ENCODE measurements at regions not wholly inside any gene's neighbourhood (a gene's known extent, or its start where the extent isn't known, plus 50 kb on each side); places are given as distances from the start of the nearest gene placed in this dataset.
"Not testable (repeated sequence)": the region's sequence is repeated elsewhere in the genome, so short reads cannot be mapped to it uniquely, and the experiment has no call there.

GRCh38 chr4:123603165-123603564 is 206.6 kb downstream of the SPRY1 start:
- DNase-seq = no peak

- DNase-seq = not testable (repeated sequence)
Measured at GRCh38 chr4:123605797-123606196, 209.2 kb downstream of the SPRY1 start.

GRCh38 chr4:123606336-123606735 is 209.7 kb downstream of the SPRY1 start:
- DNase-seq = no peak

GRCh38 chr4:123606946-123607542 is 210.4 kb downstream of the SPRY1 start:
- peak; percentile 1 to 8 for DNase-seq

- DNase-seq = no peak
Measured at GRCh38 chr4:123609829-123610228, 213.2 kb downstream of the SPRY1 start.

GRCh38 chr4:123613586-123614344 is 217.2 kb downstream of the SPRY1 start:
- no peak for DNase-seq

GRCh38 chr4:123615901-123616300 is 219.3 kb downstream of the SPRY1 start:
- no peak for DNase-seq

- peak; percentile 75 to 82 for DNase-seq
Measured at GRCh38 chr4:123616951-123617461, 220.4 kb downstream of the SPRY1 start.

- DNase-seq = no peak
Measured at GRCh38 chr4:123617791-123618190, 221.2 kb downstream of the SPRY1 start.

GRCh38 chr4:123618606-123619005 is 222.0 kb downstream of the SPRY1 start:
- no peak for DNase-seq

- no peak for DNase-seq
Measured at GRCh38 chr4:123619326-123619725, 222.7 kb downstream of the SPRY1 start.

- DNase-seq = no peak
Measured at GRCh38 chr4:123619895-123620294, 223.3 kb downstream of the SPRY1 start.

- no peak for DNase-seq
Measured at GRCh38 chr4:123621072-123621705, 224.6 kb downstream of the SPRY1 start.

- no peak for DNase-seq
Measured at GRCh38 chr4:123622572-123622971, 226.0 kb downstream of the SPRY1 start.

GRCh38 chr4:123623611-123624010 is 227.0 kb downstream of the SPRY1 start:
- no peak for DNase-seq

GRCh38 chr4:123624959-123625358 is 228.4 kb downstream of the SPRY1 start:
- peak in 1 of 2 donors; percentile 7 for DNase-seq

GRCh38 chr4:123628288-123628687 is 231.7 kb downstream of the SPRY1 start:
- DNase-seq = no peak

- DNase-seq = no peak
Measured at GRCh38 chr4:123631786-123632692, 235.4 kb downstream of the SPRY1 start.

- DNase-seq = no peak
Measured at GRCh38 chr4:123632693-123633030, 236.1 kb downstream of the SPRY1 start.

- no peak for DNase-seq
Measured at GRCh38 chr4:123638834-123639233, 242.2 kb downstream of the SPRY1 start.

- DNase-seq = no peak
Measured at GRCh38 chr4:123640271-123640670, 243.7 kb downstream of the SPRY1 start.

- DNase-seq = no peak
Measured at GRCh38 chr4:123640824-123641223, 244.2 kb downstream of the SPRY1 start.

GRCh38 chr4:123643691-123644090 is 247.1 kb downstream of the SPRY1 start:
- no peak for DNase-seq
